OCI-LY1 (cell line): ENCODE measurements at regions not wholly inside any gene's neighbourhood (a gene's known extent, or its start where the extent isn't known, plus 50 kb on each side); places are given as distances from the start of the nearest gene placed in this dataset.

Experiments
- H2AFZ ChIP-seq: fragments of 200-600 bp; sonication (generic), shearing (Covaris generic); 2 replicates; pipeline ENCODE4 v1.6.0; 2014; ENCODE audit warnings: antibody characterized with exemption, mild to moderate bottlenecking, low read length
- H3F3A ChIP-seq: fragments of 200-600 bp; sonication (generic), shearing (Covaris generic); 2 replicates; pipeline ENCODE4 v1.6.0; 2014; ENCODE audit warnings: mild to moderate bottlenecking, antibody characterized with exemption, low read length, moderate library complexity; ENCODE audit not compliant: insufficient read depth
- H3K27ac ChIP-seq: fragments of 200-600 bp; sonication (generic); 2 replicates; pipeline ENCODE4 v1.5.1; 2014; ENCODE audit warnings: low read length, mixed run types, mild to moderate bottlenecking, low read depth; ENCODE audit not compliant: poor library complexity, severe bottlenecking
- H3K27me3 ChIP-seq: fragments of 200-600 bp; sonication (generic); 2 replicates; pipeline ENCODE4 v1.6.0; 2014; ENCODE audit warnings: antibody characterized with exemption, mild to moderate bottlenecking, low read length, moderate library complexity; ENCODE audit not compliant: insufficient read depth
- H3K36me3 ChIP-seq: fragments of 200-600 bp; sonication (generic); 2 replicates; pipeline ENCODE4 v1.6.1; 2014; ENCODE audit warnings: mild to moderate bottlenecking, antibody characterized with exemption, low read length, moderate library complexity, mixed read lengths; ENCODE audit not compliant: insufficient read depth
- H3K4me1 ChIP-seq: fragments of 200-600 bp; sonication (generic); 2 replicates; pipeline ENCODE4 v1.5.1; 2014; ENCODE audit warnings: mild to moderate bottlenecking, low read length, moderate library complexity; ENCODE audit not compliant: insufficient read depth, severe bottlenecking
- H3K4me2 ChIP-seq: fragments of 200-600 bp; sonication (generic), shearing (Covaris generic); 2 replicates; pipeline ENCODE4 v1.6.1; 2014; ENCODE audit warnings: low read length
- H3K4me3 ChIP-seq: fragments of 200-600 bp; sonication (generic); 2 replicates; pipeline ENCODE4 v1.5.1; 2014; ENCODE audit warnings: low read length, low read depth, mild to moderate bottlenecking, mixed read lengths; ENCODE audit not compliant: poor library complexity, severe bottlenecking
- H3K79me2 ChIP-seq: fragments of 200-600 bp; shearing (Covaris generic); 2 replicates; pipeline ENCODE4 v1.6.1; 2016; ENCODE audit warnings: mixed run types, low read length, mixed read lengths; ENCODE audit not compliant: insufficient read depth
- H3K9ac ChIP-seq: fragments of 200-600 bp; sonication (generic), shearing (Covaris generic); 2 replicates; pipeline ENCODE4 v1.6.1; 2014; ENCODE audit warnings: mild to moderate bottlenecking, low read length, mixed read lengths
- H3K9me2 ChIP-seq: fragments of 200-600 bp; sonication (generic), shearing (Covaris generic); 2 replicates; pipeline ENCODE4 v1.6.1; 2014; ENCODE audit warnings: low read depth, mild to moderate bottlenecking, low read length, mixed read lengths
- H3K9me3 ChIP-seq: fragments of 200-600 bp; shearing (Covaris generic); 2 replicates; pipeline ENCODE4 v1.6.1; 2014; ENCODE audit warnings: low read length, mixed read lengths
- H4K20me1 ChIP-seq: fragments of 200-600 bp; sonication (generic), shearing (Covaris generic); 2 replicates; pipeline ENCODE4 v1.6.0; 2016; ENCODE audit warnings: mild to moderate bottlenecking, low read length; ENCODE audit not compliant: insufficient read depth
- CTCF ChIP-seq: fragments of 200-600 bp; sonication (generic), shearing (Covaris generic); IDR thresholded peaks from 2 replicates; pipeline ENCODE4 v1.5.1; 2017; ENCODE audit warnings: mild to moderate bottlenecking, antibody characterized with exemption, low read length, moderate library complexity, mixed read lengths
- EZH2 ChIP-seq: fragments of 200-600 bp; sonication (generic), shearing (Covaris generic); IDR thresholded peaks from 2 replicates; pipeline ENCODE4 v1.8.0; 2017; ENCODE audit warnings: borderline replicate concordance, mixed run types, mild to moderate bottlenecking, antibody characterized with exemption, low read length, moderate library complexity, mixed read lengths

- Histone ChIP-seq H3K27me3 (no peaks in the 10 kb centered on the region), H3K9ac (no peak overlapping the region), H4K20me1 (no peaks in the 10 kb centered on the region), H3K79me2 (no peaks in the 10 kb centered on the region), H3K36me3 (no peaks in the 10 kb centered on the region), H3F3A (no peaks in the 10 kb centered on the region), H3K9me3 (no peaks in the 10 kb centered on the region), H3K4me3 (no peak overlapping the region), H3K4me1 (no peaks in the 10 kb centered on the region), H3K27ac (no peak overlapping the region), H2AFZ (no peak overlapping the region), H3K4me2 (no peak overlapping the region), H3K9me2 (no peaks in the 10 kb centered on the region)
- no peak for TF ChIP-seq EZH2
- no peak for TF ChIP-seq CTCF
Measured at GRCh38 chr6:92847988-92848387, 571.4 kb downstream of the EPHA7 start.

- no peak overlapping the region for H2AFZ ChIP-seq
- no peak overlapping the region for H3K9ac ChIP-seq
- TF ChIP-seq CTCF (no peak), EZH2 (no peak)
- H3K36me3 ChIP-seq, result no peaks in the 10 kb centered on the region
- H3K4me1 ChIP-seq, result no peaks in the 10 kb centered on the region
- no peaks in the 10 kb centered on the region for H3K79me2 ChIP-seq
- H3K9me2 ChIP-seq, result no peaks in the 10 kb centered on the region
- no peaks in the 10 kb centered on the region for H4K20me1 ChIP-seq
- H3K9me3 ChIP-seq, result no peaks in the 10 kb centered on the region
- no peak overlapping the region for H3K4me3 ChIP-seq
- H3K27me3 ChIP-seq, result no peaks in the 10 kb centered on the region
- H3K27ac ChIP-seq, result no peak overlapping the region
- H3F3A ChIP-seq, result no peaks in the 10 kb centered on the region
- no peak overlapping the region for H3K4me2 ChIP-seq
Measured at GRCh38 chr6:92840246-92840930, 579.0 kb downstream of the EPHA7 start.

GRCh38 chr6:92828788-92829187 lies 590.6 kb downstream of the EPHA7 start:
- Histone ChIP-seq H3K9me2 (no peaks in the 10 kb centered on the region), H3K4me1 (peaks cover 11% of the 10 kb centered on the region), H3K79me2 (no peaks in the 10 kb centered on the region), H3K27ac (no peak overlapping the region), H3K9ac (no peak overlapping the region), H3K36me3 (no peaks in the 10 kb centered on the region), H3K4me2 (no peak overlapping the region), H3K9me3 (no peaks in the 10 kb centered on the region), H3F3A (no peaks in the 10 kb centered on the region), H3K4me3 (no peak overlapping the region), H4K20me1 (no peaks in the 10 kb centered on the region), H2AFZ (no peak overlapping the region), H3K27me3 (no peaks in the 10 kb centered on the region)
- TF ChIP-seq CTCF, result no peak
- no peak for TF ChIP-seq EZH2
